HAP-1 (cell line): ENCODE measurements at regions not wholly inside any gene's neighbourhood (a gene's known extent, or its start where the extent isn't known, plus 50 kb on each side); places are given as distances from the start of the nearest gene placed in this dataset.

ENCODE experiments used
- DNase-seq, 2 experiments: peaks; one replicate each; pipeline ENCODE4 v3.0.0-alpha.2; 2016 to 2020; ENCODE audit warnings: low spot score in 2 of 2
- H3K27me3 ChIP-seq: fragments of 250-450 bp; sonication (Bioruptor Pico); 2 replicates; pipeline ENCODE4 v1.5.1; 2020; ENCODE audit warnings: low read depth, mild to moderate bottlenecking, moderate library complexity
- H3K36me3 ChIP-seq: fragments of 250-450 bp; sonication (Bioruptor Pico); replicated peaks from 2 replicates; pipeline ENCODE4 v1.5.1; 2020; ENCODE audit warnings: mild to moderate bottlenecking
- H3K4me1 ChIP-seq: fragments of 250-450 bp; sonication (Bioruptor Pico); 2 replicates; pipeline ENCODE4 v1.5.1; 2020; ENCODE audit warnings: mild to moderate bottlenecking
- H3K4me3 ChIP-seq: fragments of 250-450 bp; sonication (Bioruptor Pico); 2 replicates; pipeline ENCODE4 v1.5.1; 2020; ENCODE audit warnings: mild to moderate bottlenecking, moderate library complexity
- H3K9me3 ChIP-seq: fragments of 250-450 bp; sonication (Bioruptor Pico); 2 replicates; pipeline ENCODE4 v1.5.1; 2020; ENCODE audit warnings: mild to moderate bottlenecking, moderate library complexity
- in situ Hi-C: fragments of 300-500 bp; cut with MboI; formaldehyde crosslinking; loops from 3 replicates; pipeline ENCODE4 v1.14.3; 2020; ENCODE audit warnings: low sequenced_read_pairs, inconsistent platforms, mixed read lengths

DNA sequence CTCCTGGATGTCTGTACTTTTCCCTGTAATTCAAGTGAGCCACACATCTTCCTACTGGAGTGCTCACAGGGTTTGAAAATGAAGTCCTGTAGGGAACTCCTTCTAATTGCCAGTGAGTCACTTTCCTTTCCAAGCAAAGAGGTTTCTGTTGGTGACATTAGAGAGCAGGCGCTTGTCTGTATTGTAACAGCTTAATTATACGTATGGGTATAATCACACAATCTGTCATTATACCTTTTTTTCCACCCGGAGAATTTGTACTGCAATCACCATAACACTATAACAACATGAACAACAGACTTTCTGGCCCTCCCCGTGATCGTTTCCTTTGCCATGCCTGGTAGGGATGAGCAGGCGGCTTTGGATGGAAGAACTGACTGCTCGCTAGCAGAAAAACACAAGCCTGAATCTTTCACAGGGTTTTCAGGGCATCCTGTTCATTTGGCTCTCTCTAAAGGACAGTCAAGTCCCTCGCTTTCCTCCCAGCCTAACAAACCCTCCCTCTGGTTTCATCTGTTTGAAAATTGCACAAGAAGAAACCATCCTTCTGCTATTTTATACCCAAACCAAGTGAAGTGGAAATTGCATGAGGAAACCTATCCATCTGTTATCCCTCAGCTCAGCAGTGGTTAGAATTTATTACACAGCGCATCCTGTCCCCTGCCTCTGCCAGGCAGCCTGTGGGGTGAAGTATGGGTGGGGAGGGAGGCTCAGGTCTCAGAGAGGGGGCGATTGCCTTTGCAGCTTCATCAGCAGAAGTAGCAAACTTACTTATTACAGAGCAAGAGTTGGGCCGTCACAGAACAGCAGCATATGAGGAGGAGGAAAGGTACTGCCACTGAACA lies 307.0 kb upstream of the TLE4 start:
- Histone ChIP-seq H3K4me3 (no peak overlapping the region), H3K36me3 (no peaks in the 10 kb centered on the region), H3K27me3 (no peaks in the 10 kb centered on the region; the same call in 1 of the 2 replicates), H3K4me1 (no peaks in the 10 kb centered on the region), H3K9me3 (no peaks in the 10 kb centered on the region)
- DNase-seq, result no peak
- in situ Hi-C loops, result no loop called here

DNA sequence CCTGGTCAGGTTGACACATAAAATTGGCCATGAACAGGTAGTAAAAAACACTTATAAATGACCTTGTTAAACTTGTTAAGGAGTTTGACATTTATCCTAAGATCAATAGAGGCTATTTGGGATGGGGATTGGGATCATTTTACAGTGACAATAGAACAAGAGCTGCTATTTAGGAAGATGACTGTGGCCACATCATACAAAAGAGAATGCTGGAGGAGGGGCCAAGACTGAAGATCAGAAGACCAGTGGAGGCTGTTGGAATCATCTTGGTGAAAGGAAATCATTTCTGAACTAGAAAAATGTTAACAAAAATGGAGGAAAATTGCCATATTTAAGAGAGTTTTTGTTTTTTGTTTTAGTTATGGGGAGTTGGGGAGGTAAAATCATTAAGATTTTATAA lies 304.8 kb upstream of the TLE4 start:
- Histone ChIP-seq H3K27me3 (no peaks in the 10 kb centered on the region; the same call in 1 of the 2 replicates), H3K4me1 (no peaks in the 10 kb centered on the region), H3K9me3 (no peaks in the 10 kb centered on the region), H3K4me3 (no peak overlapping the region), H3K36me3 (no peaks in the 10 kb centered on the region)
- no peak for DNase-seq
- in situ Hi-C loops, result no loop called here

DNA sequence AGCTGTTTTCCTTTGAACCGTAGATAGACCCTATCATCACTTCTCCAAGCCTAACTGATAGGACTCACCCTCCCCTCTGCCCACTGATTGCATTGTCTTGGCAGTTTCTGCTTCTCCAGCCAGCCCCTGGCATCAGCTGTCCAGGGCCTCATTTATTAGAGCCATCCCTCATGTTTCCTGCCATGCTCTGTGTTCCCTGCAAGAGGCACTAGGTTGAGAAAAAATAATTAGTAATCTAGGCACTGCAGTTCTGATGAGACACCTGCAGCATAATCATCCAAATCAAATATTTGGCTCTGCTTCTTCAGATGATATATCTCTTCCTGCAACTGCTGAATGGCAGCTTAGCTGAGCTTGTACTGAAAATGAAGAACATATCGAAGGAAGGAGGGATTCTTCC lies 303.0 kb upstream of the TLE4 start:
- Histone ChIP-seq H3K4me1 (no peaks in the 10 kb centered on the region), H3K4me3 (no peak overlapping the region), H3K27me3 (no peaks in the 10 kb centered on the region; the same call in 1 of the 2 replicates), H3K9me3 (no peaks in the 10 kb centered on the region), H3K36me3 (no peaks in the 10 kb centered on the region)
- in situ Hi-C loops, result no loop called here
- DNase-seq, result no peak

DNA sequence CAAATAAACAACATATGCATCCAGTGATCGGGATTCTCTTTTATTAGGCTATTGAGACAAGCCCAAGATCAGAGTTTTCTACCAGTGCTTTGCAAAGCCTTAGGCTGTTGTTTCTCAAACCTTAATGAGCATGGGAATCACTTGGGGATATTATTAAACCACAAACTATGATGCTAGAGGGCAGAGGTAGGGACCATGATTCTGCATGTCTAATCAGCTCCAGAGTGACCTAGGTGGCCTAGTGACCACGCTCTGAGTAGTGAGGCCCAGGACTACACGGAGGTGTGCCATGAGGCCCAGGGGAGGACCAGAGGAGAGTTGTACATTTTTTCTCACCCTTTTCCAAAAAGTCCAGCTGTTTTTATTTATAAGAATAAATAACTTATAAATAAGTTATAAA lies 298.5 kb upstream of the TLE4 start:
- Histone ChIP-seq H3K27me3 (no peaks in the 10 kb centered on the region), H3K9me3 (no peaks in the 10 kb centered on the region), H3K4me1 (no peaks in the 10 kb centered on the region), H3K4me3 (no peak overlapping the region), H3K36me3 (no peaks in the 10 kb centered on the region)
- DNase-seq, result no peak
- in situ Hi-C loops, result no loop called here

DNA sequence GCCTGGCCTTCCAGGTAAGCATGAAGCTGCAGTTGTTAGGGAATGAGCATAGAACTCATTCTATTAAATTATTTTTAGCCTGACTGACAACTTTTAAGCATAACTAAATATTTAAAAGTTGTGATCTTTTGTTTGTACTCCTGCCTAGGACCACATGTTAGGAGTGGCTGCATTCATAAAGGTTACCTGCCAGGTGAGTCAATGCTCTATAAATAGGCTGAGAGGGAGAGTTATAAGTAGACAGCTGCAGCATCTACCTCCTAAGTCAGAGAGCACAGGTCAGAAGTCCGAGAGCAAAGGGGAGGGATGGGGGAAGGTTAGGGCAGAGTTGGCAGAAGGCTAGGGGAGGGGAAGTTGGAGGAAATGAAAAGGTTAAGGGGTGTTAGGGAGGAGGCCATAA lies 292.4 kb upstream of the TLE4 start:
- H3K4me1 ChIP-seq, result no peaks in the 10 kb centered on the region
- H3K36me3 ChIP-seq, result no peaks in the 10 kb centered on the region
- in situ Hi-C loops, result no loop called here
- DNase-seq, result no peak
- no peak overlapping the region for H3K4me3 ChIP-seq
- H3K9me3 ChIP-seq, result no peaks in the 10 kb centered on the region
- H3K27me3 ChIP-seq, result no peaks in the 10 kb centered on the region

DNA sequence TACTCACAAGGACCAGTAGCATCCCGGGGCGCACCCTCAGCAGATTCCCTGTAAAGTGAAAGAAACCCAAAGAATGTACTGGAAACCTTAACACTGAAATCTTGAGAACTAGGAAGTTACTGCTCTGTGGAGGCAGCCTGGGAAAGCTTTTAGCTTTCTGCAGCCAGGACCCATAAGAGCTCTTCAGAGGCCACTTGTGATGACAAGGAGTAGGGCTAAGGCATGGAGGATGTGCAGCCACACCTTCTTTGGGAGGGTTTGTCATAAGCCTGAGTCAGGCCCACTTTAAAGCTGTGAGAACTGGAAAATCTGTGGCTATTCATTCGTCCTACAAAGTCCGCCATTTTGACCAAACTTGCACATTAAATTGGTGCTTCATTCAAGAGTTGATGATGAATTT lies 291.1 kb upstream of the TLE4 start:
- Histone ChIP-seq H3K4me3 (no peak overlapping the region), H3K9me3 (no peaks in the 10 kb centered on the region), H3K36me3 (no peaks in the 10 kb centered on the region), H3K27me3 (no peaks in the 10 kb centered on the region), H3K4me1 (no peaks in the 10 kb centered on the region)
- no peak for DNase-seq
- in situ Hi-C loops, result no loop called here

DNA sequence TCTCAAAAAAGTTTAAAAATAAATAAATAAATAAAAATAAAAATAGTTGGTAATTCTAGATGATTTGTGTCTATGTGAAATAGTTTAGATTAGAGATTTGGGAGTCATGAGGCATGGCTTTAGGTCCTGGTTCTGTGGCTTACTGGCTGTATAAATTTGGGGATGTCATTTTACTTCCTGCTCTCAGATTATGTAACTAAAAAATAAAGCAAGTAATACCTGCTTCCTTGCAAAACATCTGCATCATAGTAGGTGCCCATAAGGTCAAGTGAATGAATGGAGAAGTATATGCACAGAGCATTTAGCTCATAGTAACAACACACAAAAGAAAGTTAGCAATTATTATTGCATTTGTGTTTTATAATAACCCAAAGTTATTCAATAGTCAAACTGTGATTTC lies 287.7 kb upstream of the TLE4 start:
- Histone ChIP-seq H3K9me3 (no peaks in the 10 kb centered on the region), H3K27me3 (no peaks in the 10 kb centered on the region), H3K36me3 (no peaks in the 10 kb centered on the region), H3K4me1 (no peaks in the 10 kb centered on the region), H3K4me3 (no peak overlapping the region)
- in situ Hi-C loops, result no loop called here
- no peak for DNase-seq

DNA sequence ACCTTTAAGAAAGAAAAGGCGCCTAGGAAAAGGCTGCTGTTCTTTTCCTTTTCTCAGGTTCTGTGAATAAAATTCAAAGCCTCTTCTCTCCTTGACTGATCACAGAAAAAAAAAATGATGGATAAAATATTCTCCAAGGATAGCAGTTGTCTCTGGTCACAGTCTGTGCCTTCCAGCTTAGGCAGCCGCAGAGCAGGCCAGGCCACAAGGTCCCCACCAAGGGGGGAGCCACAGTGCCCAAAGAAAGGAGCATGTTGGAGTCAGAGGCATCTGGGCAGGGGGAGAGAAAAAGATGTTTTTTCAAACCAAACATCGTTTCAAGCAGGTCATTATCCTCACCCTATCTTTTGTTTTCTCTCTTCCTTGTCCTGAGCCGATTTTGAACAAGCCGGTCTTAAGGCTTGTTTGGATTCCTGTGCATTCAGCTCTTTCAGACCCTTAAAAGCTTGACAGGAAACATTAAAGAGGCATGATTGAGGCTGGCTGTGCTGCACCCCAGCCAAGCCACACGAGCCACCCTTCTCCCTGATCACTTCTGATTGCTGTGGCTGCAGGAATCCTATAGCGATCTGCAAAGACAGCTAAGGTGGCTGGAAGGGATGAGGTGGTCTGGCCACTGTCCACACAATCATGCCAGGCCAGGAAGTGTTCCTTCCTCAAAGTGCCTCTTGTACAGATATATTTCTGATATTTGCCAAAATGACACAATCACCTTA lies 284.6 kb upstream of the TLE4 start:
- Histone ChIP-seq H3K36me3 (no peaks in the 10 kb centered on the region), H3K9me3 (no peaks in the 10 kb centered on the region), H3K27me3 (no peaks in the 10 kb centered on the region), H3K4me1 (no peaks in the 10 kb centered on the region), H3K4me3 (no peak overlapping the region)
- in situ Hi-C loops, result no loop called here
- DNase-seq, result no peak

DNA sequence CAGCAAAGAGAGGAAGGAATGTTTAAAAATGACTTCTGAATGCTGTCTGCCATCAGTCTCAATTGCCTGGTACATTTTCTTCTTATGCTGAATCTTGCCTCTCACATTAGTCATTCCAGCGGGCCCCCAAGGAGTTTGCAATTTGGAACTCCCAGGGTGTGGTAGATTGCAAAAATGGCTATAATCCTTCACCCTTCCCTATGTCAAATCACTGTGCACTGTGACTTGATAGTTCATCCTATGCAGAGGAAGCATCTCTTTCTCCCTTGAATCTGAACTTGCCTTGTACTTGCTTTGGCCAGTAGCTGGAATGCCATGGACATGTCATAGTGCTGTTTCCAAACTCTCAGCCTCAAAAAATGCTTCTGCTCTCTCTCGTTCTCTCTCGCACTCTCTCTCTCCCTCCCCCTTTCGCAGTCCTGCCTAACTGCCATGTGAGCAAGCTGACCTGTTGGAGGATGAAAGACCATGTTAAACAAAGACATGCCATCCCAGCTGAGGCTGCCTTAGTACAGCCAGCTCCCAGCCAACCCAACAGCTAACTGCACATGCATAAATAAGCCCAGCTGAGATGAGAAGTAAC lies 284.0 kb upstream of the TLE4 start:
- H3K4me3 ChIP-seq, result no peak overlapping the region
- no peaks in the 10 kb centered on the region for H3K9me3 ChIP-seq
- in situ Hi-C loops, result no loop called here
- H3K36me3 ChIP-seq, result no peaks in the 10 kb centered on the region
- no peaks in the 10 kb centered on the region for H3K4me1 ChIP-seq
- DNase-seq, result no peak
- no peaks in the 10 kb centered on the region for H3K27me3 ChIP-seq

DNA sequence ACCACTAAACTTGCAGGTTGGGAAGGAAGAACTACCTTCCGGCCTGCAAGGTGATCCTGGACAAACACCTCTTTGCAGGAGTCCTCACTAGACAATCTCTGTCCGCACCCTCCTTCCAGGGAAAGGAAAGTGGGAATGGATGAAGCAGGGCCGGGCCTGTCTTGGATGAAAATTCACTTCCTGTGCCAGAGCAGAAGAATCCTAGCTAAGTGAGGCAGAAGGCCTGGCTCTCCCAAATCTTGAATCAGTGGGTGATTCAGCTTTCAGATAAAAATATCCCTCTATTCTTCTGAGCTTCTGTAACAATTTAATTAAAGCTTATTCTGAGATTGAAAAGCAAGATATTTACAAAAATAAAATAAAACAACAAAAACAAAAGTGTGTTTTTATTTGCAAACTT lies 281.9 kb upstream of the TLE4 start:
- Histone ChIP-seq H3K9me3 (no peaks in the 10 kb centered on the region), H3K27me3 (no peaks in the 10 kb centered on the region), H3K36me3 (no peaks in the 10 kb centered on the region), H3K4me1 (no peaks in the 10 kb centered on the region), H3K4me3 (no peak overlapping the region)
- in situ Hi-C loops, result no loop called here
- no peak for DNase-seq

DNA sequence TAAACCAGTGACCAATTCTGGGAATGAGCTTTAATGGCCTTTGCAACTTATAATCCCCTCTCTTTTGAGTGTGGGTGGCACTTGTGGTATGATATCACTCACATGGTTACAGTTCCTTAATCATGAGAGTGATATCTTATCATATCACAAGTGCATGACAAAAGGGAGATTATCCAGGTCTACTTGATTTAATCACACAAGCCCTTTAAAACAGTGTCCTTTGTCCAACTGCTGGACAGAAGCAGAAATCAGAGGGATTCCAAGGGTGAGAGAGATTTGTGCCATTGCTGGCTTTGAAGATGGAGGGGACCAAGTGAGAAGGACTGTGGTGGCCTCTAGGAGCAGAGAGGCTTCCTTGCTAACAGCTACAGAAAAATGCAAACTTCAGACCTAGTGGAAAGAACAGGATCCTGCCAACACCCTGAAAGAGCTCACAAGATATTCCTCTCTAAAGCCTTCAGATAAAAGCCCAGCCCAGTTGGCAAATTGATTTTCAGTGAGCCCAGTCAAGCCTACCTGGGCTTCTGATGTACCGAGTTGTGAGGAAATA lies 279.0 kb upstream of the TLE4 start:
- no peaks in the 10 kb centered on the region for H3K36me3 ChIP-seq
- no peaks in the 10 kb centered on the region for H3K9me3 ChIP-seq
- H3K27me3 ChIP-seq, result no peaks in the 10 kb centered on the region
- no peaks in the 10 kb centered on the region for H3K4me1 ChIP-seq
- H3K4me3 ChIP-seq, result no peak overlapping the region
- no peak for DNase-seq
- in situ Hi-C loops, result no loop called here

DNA sequence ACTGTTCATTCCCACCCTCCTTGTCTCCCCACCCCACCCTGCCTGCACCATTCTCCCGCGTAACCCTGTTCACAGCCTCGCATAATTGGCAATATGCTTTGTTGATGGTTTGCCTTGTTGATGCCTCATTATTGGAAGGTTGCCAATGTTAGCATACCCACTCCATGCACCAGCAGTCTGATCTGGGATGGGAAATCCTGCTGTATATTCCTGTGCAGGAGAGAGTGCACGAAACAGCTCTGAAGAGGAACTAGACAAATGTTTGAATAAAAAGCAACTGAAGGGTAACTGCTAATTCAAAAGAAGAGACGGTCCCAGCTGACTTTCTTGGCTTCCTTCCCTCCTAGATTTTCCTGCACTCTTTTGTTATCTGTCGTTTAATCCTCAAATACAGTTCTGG lies 271.7 kb upstream of the TLE4 start:
- H3K4me1 ChIP-seq, result peaks cover 8% of the 10 kb centered on the region
- no peak for DNase-seq
- in situ Hi-C loops, result no loop called here

DNA sequence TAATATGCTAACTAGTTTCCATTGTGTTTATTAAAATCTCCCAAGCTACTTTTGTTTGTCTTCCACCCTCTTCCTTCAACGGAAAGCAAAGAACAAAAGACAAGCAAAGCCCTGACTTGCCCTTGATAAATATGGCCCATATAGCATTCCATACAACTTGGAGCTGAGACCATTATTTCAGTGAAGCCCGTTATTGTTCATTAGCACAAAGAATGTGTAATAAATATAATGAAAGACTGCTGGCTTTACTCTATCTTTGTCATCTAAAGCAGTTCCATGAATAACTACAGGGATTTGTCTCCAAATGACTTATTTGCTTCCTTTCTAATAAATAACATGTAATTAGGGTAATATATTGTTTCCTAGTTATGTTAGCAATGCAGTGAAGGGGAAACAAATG lies 270.7 kb upstream of the TLE4 start:
- peak; percentile 9 to 90 for DNase-seq
- Histone ChIP-seq H3K27me3 (peaks cover 3% of the 10 kb centered on the region), H3K4me1 (peaks cover 8% of the 10 kb centered on the region), H3K9me3 (no peaks in the 10 kb centered on the region), H3K4me3 (no peak overlapping the region), H3K36me3 (no peaks in the 10 kb centered on the region)
- in situ Hi-C loops, result no loop called here

More for the DNA sequence above, 271.7 kb upstream of the TLE4 start:
- H3K36me3 ChIP-seq, result no peaks in the 10 kb centered on the region
- H3K4me3 ChIP-seq, result no peak overlapping the region
- peaks cover 3% of the 10 kb centered on the region for H3K27me3 ChIP-seq
- H3K9me3 ChIP-seq, result no peaks in the 10 kb centered on the region
